T-helper 17 cell (primary cell): ENCODE measurements at regions not wholly inside any gene's neighbourhood (a gene's known extent, or its start where the extent isn't known, plus 50 kb on each side); places are given as distances from the start of the nearest gene placed in this dataset.

Experiments
- ATAC-seq: fragments of 150-1000 bp; cut with Tn5 transposase; 2 replicates; pipeline ENCODE4 v1.10.0; 2021; ENCODE audit warnings: mild to moderate bottlenecking, moderate library complexity
- DNase-seq, 3 donors: peaks; one replicate each; pipeline versions ENCODE4 v3.0.0 to v3.0.0-alpha.2; 2020 to 2021
- H3K9me3 ChIP-seq: one replicate; pipeline ENCODE4 v1.7.0; 2013; ENCODE audit warnings: low read length, mild to moderate bottlenecking; ENCODE audit not compliant: control insufficient read depth, poor library complexity, severe bottlenecking
- H3K27ac Mint-ChIP-seq: one replicate; pipeline ENCODE4 v1.8.0; 2022; ENCODE audit warnings: mild to moderate bottlenecking, moderate library complexity, mixed read lengths
- H3K27me3 Mint-ChIP-seq: one replicate; pipeline ENCODE4 v1.8.0; 2022; ENCODE audit warnings: mixed read lengths
- H3K36me3 Mint-ChIP-seq: one replicate; pipeline ENCODE4 v1.8.0; 2022; ENCODE audit warnings: low read depth, mixed read lengths
- H3K4me1 Mint-ChIP-seq: one replicate; pipeline ENCODE4 v1.8.0; 2022; ENCODE audit warnings: mild to moderate bottlenecking, mixed read lengths
- H3K4me3 Mint-ChIP-seq: one replicate; pipeline ENCODE4 v1.8.0; 2022; ENCODE audit warnings: mild to moderate bottlenecking, moderate library complexity, mixed read lengths

- Mint-ChIP-seq H3K27ac (no peak overlapping the region), H3K4me3 (no peak overlapping the region), H3K27me3 (no peaks in the 10 kb centered on the region), H3K4me1 (no peaks in the 10 kb centered on the region), H3K36me3 (no peaks in the 10 kb centered on the region)
- DNase-seq (no peak), ATAC-seq (no peak)
- no peaks in the 10 kb centered on the region for H3K9me3 ChIP-seq
These were observed 114.6 kb upstream of the CTBP2 start for GRCh38 chr10:125274961-125275360.

- H3K27ac Mint-ChIP-seq = no peak overlapping the region
- no peak for DNase-seq
- H3K4me1 Mint-ChIP-seq = no peaks in the 10 kb centered on the region
- H3K4me3 Mint-ChIP-seq = no peak overlapping the region
- H3K36me3 Mint-ChIP-seq = no peaks in the 10 kb centered on the region
- H3K9me3 ChIP-seq = no peaks in the 10 kb centered on the region
- H3K27me3 Mint-ChIP-seq = no peaks in the 10 kb centered on the region
- no peak for ATAC-seq
These were observed 112.7 kb upstream of the CTBP2 start for GRCh38 chr10:125273023-125273422.

GRCh38 chr10:125269716-125270115 lies 109.4 kb upstream of the CTBP2 start:
- DNase-seq (no peak), ATAC-seq (no peak)
- H3K27me3 Mint-ChIP-seq = no peaks in the 10 kb centered on the region
- H3K4me1 Mint-ChIP-seq = no peaks in the 10 kb centered on the region
- no peak overlapping the region for H3K27ac Mint-ChIP-seq
- no peak overlapping the region for H3K4me3 Mint-ChIP-seq
- H3K9me3 ChIP-seq = no peaks in the 10 kb centered on the region
- H3K36me3 Mint-ChIP-seq = no peaks in the 10 kb centered on the region

- Mint-ChIP-seq H3K36me3 (no peaks in the 10 kb centered on the region), H3K4me3 (no peak overlapping the region), H3K27ac (no peak overlapping the region), H3K27me3 (no peaks in the 10 kb centered on the region), H3K4me1 (no peaks in the 10 kb centered on the region)
- DNase-seq = no peak
- no peak for ATAC-seq
- H3K9me3 ChIP-seq = no peaks in the 10 kb centered on the region
These were observed 106.6 kb upstream of the CTBP2 start for GRCh38 chr10:125266966-125267365.

- H3K4me1 Mint-ChIP-seq = no peaks in the 10 kb centered on the region
- H3K27me3 Mint-ChIP-seq = no peaks in the 10 kb centered on the region
- no peak for ATAC-seq
- no peak overlapping the region for H3K27ac Mint-ChIP-seq
- no peak for DNase-seq
- no peaks in the 10 kb centered on the region for H3K9me3 ChIP-seq
- no peaks in the 10 kb centered on the region for H3K36me3 Mint-ChIP-seq
- no peak overlapping the region for H3K4me3 Mint-ChIP-seq
These were observed 106.2 kb upstream of the CTBP2 start for GRCh38 chr10:125266541-125266940.

GRCh38 chr10:125265579-125265955 lies 105.2 kb upstream of the CTBP2 start:
- H3K9me3 ChIP-seq = no peaks in the 10 kb centered on the region
- Mint-ChIP-seq H3K27ac (no peak overlapping the region), H3K36me3 (no peaks in the 10 kb centered on the region), H3K4me3 (no peak overlapping the region), H3K27me3 (no peaks in the 10 kb centered on the region), H3K4me1 (no peaks in the 10 kb centered on the region)
- DNase-seq (no peak), ATAC-seq (no peak)

GRCh38 chr10:125264757-125265578 lies 104.6 kb upstream of the CTBP2 start:
- Mint-ChIP-seq H3K4me1 (no peaks in the 10 kb centered on the region), H3K36me3 (no peaks in the 10 kb centered on the region), H3K27ac (no peak overlapping the region), H3K27me3 (no peaks in the 10 kb centered on the region), H3K4me3 (no peak overlapping the region)
- DNase-seq = no peak
- no peak for ATAC-seq
- H3K9me3 ChIP-seq = no peaks in the 10 kb centered on the region

- Mint-ChIP-seq H3K27ac (no peak overlapping the region), H3K4me1 (no peaks in the 10 kb centered on the region), H3K4me3 (no peak overlapping the region), H3K27me3 (no peaks in the 10 kb centered on the region), H3K36me3 (no peaks in the 10 kb centered on the region)
- DNase-seq (no peak), ATAC-seq (no peak)
- H3K9me3 ChIP-seq = no peaks in the 10 kb centered on the region
These were observed 103.7 kb upstream of the CTBP2 start for GRCh38 chr10:125264091-125264490.

- Mint-ChIP-seq H3K27ac (no peak overlapping the region), H3K4me3 (no peak overlapping the region), H3K36me3 (no peaks in the 10 kb centered on the region), H3K4me1 (no peaks in the 10 kb centered on the region), H3K27me3 (no peaks in the 10 kb centered on the region)
- H3K9me3 ChIP-seq = no peaks in the 10 kb centered on the region
- ATAC-seq (no peak), DNase-seq (no peak)
These were observed 103.2 kb upstream of the CTBP2 start for GRCh38 chr10:125263551-125263950.

GRCh38 chr10:125262920-125263319 lies 102.6 kb upstream of the CTBP2 start:
- ATAC-seq (no peak), DNase-seq (no peak)
- H3K27me3 Mint-ChIP-seq = no peaks in the 10 kb centered on the region
- H3K9me3 ChIP-seq = no peaks in the 10 kb centered on the region
- H3K27ac Mint-ChIP-seq = no peak overlapping the region
- no peaks in the 10 kb centered on the region for H3K36me3 Mint-ChIP-seq
- no peak overlapping the region for H3K4me3 Mint-ChIP-seq
- no peaks in the 10 kb centered on the region for H3K4me1 Mint-ChIP-seq

- DNase-seq (no peak), ATAC-seq (no peak)
- Mint-ChIP-seq H3K4me1 (no peaks in the 10 kb centered on the region), H3K4me3 (no peak overlapping the region), H3K27ac (no peak overlapping the region), H3K27me3 (no peaks in the 10 kb centered on the region), H3K36me3 (no peaks in the 10 kb centered on the region)
- H3K9me3 ChIP-seq = no peaks in the 10 kb centered on the region
These were observed 102.0 kb upstream of the CTBP2 start for GRCh38 chr10:125262409-125262808.

- no peaks in the 10 kb centered on the region for H3K4me1 Mint-ChIP-seq
- no peak overlapping the region for H3K27ac Mint-ChIP-seq
- no peaks in the 10 kb centered on the region for H3K9me3 ChIP-seq
- no peaks in the 10 kb centered on the region for H3K36me3 Mint-ChIP-seq
- no peak for ATAC-seq
- no peaks in the 10 kb centered on the region for H3K27me3 Mint-ChIP-seq
- no peak overlapping the region for H3K4me3 Mint-ChIP-seq
- DNase-seq = no peak
These were observed 101.3 kb upstream of the CTBP2 start for GRCh38 chr10:125261491-125262186.

GRCh38 chr10:125260260-125260659 lies 99.9 kb upstream of the CTBP2 start:
- no peak overlapping the region for H3K4me3 Mint-ChIP-seq
- ATAC-seq (no peak), DNase-seq (no peak)
- no peaks in the 10 kb centered on the region for H3K36me3 Mint-ChIP-seq
- no peaks in the 10 kb centered on the region for H3K9me3 ChIP-seq
- no peaks in the 10 kb centered on the region for H3K4me1 Mint-ChIP-seq
- H3K27me3 Mint-ChIP-seq = no peaks in the 10 kb centered on the region
- no peak overlapping the region for H3K27ac Mint-ChIP-seq

GRCh38 chr10:125259651-125260050 lies 99.3 kb upstream of the CTBP2 start:
- H3K27me3 Mint-ChIP-seq = no peaks in the 10 kb centered on the region
- H3K4me3 Mint-ChIP-seq = no peak overlapping the region
- no peak overlapping the region for H3K27ac Mint-ChIP-seq
- H3K9me3 ChIP-seq = no peaks in the 10 kb centered on the region
- no peak for ATAC-seq
- no peaks in the 10 kb centered on the region for H3K36me3 Mint-ChIP-seq
- H3K4me1 Mint-ChIP-seq = no peaks in the 10 kb centered on the region
- no peak for DNase-seq
